PC-3 (cell line): ENCODE measurements at regions not wholly inside any gene's neighbourhood (a gene's known extent, or its start where the extent isn't known, plus 50 kb on each side); places are given as distances from the start of the nearest gene placed in this dataset.

Source experiments
- ATAC-seq: fragments of 200-7000 bp; cut with Tn5 transposase; 2 replicates; pipeline ENCODE4 v1.9.1; 2020; ENCODE audit warnings: mild to moderate bottlenecking, moderate library complexity
- BruUV-seq: library from RNA; stranded (reverse); fragments of 400-500 nt; replicated peaks from 2 replicates; lab custom pipeline; 2021; lab: Mats Ljungman, UMichigan
- CTCF ChIA-PET: fragments of 300-600 bp; sonication (Branson Sonifier 250); formaldehyde crosslinking; loops from one replicate; lab custom pipeline; 2022; ENCODE audit warnings: antibody characterized with exemption; lab: Charles Lee
- POLR2A ChIA-PET: fragments of 300-600 bp; sonication (Branson Sonifier 250); formaldehyde crosslinking; loops from one replicate; lab custom pipeline; 2022; ENCODE audit warnings: antibody characterized with exemption; ENCODE audit not compliant: unreplicated experiment; lab: Charles Lee
- DNase-seq: peaks from one replicate; pipeline ENCODE4 v3.0.0-alpha.2; 2015
- H2AFZ ChIP-seq: fragments of 300-600 bp; sonication (generic); 2 replicates; pipeline ENCODE4 v1.6.0; 2016; ENCODE audit warnings: antibody characterized with exemption, low read length
- H3F3A ChIP-seq: fragments of 300-600 bp; sonication (generic); one replicate; pipeline ENCODE4 v1.6.0; 2017; ENCODE audit warnings: antibody characterized with exemption, low read length, control low read depth, mild to moderate bottlenecking; ENCODE audit not compliant: unreplicated experiment
- H3K27ac ChIP-seq: fragments of 300-600 bp; sonication (generic); 2 replicates; pipeline ENCODE4 v1.5.1; 2016; ENCODE audit warnings: mild to moderate bottlenecking, low read length
- H3K27me3 ChIP-seq: fragments of 300-600 bp; sonication (generic); 2 replicates; pipeline ENCODE4 v1.6.1; 2016; ENCODE audit warnings: low read length, mixed read lengths
- H3K36me3 ChIP-seq: fragments of 300-600 bp; sonication (generic); 2 replicates; pipeline ENCODE4 v1.6.1; 2016; ENCODE audit warnings: low read depth, mixed run types, low read length, mixed read lengths
- H3K4me1 ChIP-seq: fragments of 300-600 bp; sonication (generic); 2 replicates; pipeline ENCODE4 v1.5.1; 2016; ENCODE audit warnings: low read length; ENCODE audit not compliant: insufficient read depth
- H3K4me2 ChIP-seq: fragments of 300-600 bp; sonication (generic); 2 replicates; pipeline ENCODE4 v1.6.0; 2016; ENCODE audit warnings: low read length
- H3K4me3 ChIP-seq: fragments of 300-600 bp; sonication (generic); 2 replicates; pipeline ENCODE4 v1.5.1; 2016; ENCODE audit warnings: mild to moderate bottlenecking, low read length, mixed read lengths
- H3K79me2 ChIP-seq: fragments of 300-600 bp; sonication (generic); 2 replicates; pipeline ENCODE4 v1.6.1; 2017; ENCODE audit warnings: low read length, mixed read lengths
- H3K9ac ChIP-seq: fragments of 300-600 bp; sonication (generic); 2 replicates; pipeline ENCODE4 v1.6.0; 2016; ENCODE audit warnings: mild to moderate bottlenecking, low read length
- H3K9me2 ChIP-seq: fragments of 300-600 bp; sonication (generic); replicated peaks from 2 replicates; pipeline ENCODE4 v1.6.1; 2016; ENCODE audit warnings: mixed run types, low read length, mixed read lengths
- H3K9me3 ChIP-seq: fragments of 300-600 bp; sonication (generic); 2 replicates; pipeline ENCODE4 v1.6.1; 2016; ENCODE audit warnings: low read length, mixed read lengths
- H4K20me1 ChIP-seq: fragments of 300-600 bp; sonication (generic); 2 replicates; pipeline ENCODE4 v1.6.1; 2016; ENCODE audit warnings: low read length, mixed read lengths
- EZH2 ChIP-seq: fragments of 300-600 bp; sonication (generic); IDR thresholded peaks from one replicate; pipeline ENCODE4 v1.6.1; 2017; ENCODE audit warnings: antibody characterized with exemption, mild to moderate bottlenecking, low read length; ENCODE audit not compliant: unreplicated experiment
- EZH2phosphoT487 ChIP-seq: fragments of 300-600 bp; sonication (generic); IDR thresholded peaks from 2 replicates; pipeline ENCODE4 v1.6.1; 2018; ENCODE audit warnings: mild to moderate bottlenecking, antibody characterized with exemption, low read length, borderline replicate concordance
- intact Hi-C: fragments of 100-400 bp; cut with micrococcal nuclease; formaldehyde crosslinking; loops from 2 replicates; pipeline ENCODE4 v1.9.0; 2023
- TF ChIP-seq, protein P1 (sequence below): fragments of 300-600 bp; sonication (generic); conservative IDR thresholded peaks from 2 replicates; pipeline ENCODE4 v1.5.1; 2017; ENCODE audit warnings: antibody characterized with exemption, low read depth, mild to moderate bottlenecking, low read length

DNA sequence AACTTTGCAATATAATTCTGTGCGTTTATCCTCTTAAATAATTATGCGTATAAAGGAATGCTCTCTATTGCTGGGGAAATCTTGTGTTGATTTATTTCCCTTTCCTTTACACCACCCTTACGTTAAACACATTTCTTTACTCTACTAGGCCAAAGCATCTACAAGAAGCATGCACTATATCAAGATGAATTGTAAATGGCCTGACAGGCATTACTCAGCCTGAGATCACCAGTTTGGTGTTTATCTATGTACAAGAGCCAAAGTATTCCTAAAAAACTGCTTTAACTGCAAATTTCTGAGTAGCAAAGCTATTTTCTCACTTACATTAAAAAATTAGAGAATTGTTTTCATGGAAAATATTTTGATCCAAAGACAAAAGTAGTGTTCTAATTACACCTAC lies 114.8 kb downstream of the TYW3 start:
- Histone ChIP-seq H3K4me2 (no peak overlapping the region), H2AFZ (no peak overlapping the region), H4K20me1 (no peaks in the 10 kb centered on the region), H3K27me3 (peaks cover under 1% of the 10 kb centered on the region; the same call in 1 of the 2 replicates), H3F3A (no peaks in the 10 kb centered on the region), H3K9me3 (no peaks in the 10 kb centered on the region), H3K9me2 (no peaks in the 10 kb centered on the region), H3K36me3 (no peaks in the 10 kb centered on the region), H3K9ac (no peak overlapping the region), H3K4me1 (no peaks in the 10 kb centered on the region), H3K79me2 (no peaks in the 10 kb centered on the region), H3K27ac (no peak overlapping the region), H3K4me3 (no peak overlapping the region)
- CTCF ChIA-PET = no interaction called here
- intact Hi-C loops = no loop called here
- ATAC-seq (no peak), DNase-seq (peak; percentile 39)
- TF ChIP-seq EZH2phosphoT487 = no peak
- TF ChIP-seq EZH2 = no peak
- TF ChIP-seq, protein P1, sequence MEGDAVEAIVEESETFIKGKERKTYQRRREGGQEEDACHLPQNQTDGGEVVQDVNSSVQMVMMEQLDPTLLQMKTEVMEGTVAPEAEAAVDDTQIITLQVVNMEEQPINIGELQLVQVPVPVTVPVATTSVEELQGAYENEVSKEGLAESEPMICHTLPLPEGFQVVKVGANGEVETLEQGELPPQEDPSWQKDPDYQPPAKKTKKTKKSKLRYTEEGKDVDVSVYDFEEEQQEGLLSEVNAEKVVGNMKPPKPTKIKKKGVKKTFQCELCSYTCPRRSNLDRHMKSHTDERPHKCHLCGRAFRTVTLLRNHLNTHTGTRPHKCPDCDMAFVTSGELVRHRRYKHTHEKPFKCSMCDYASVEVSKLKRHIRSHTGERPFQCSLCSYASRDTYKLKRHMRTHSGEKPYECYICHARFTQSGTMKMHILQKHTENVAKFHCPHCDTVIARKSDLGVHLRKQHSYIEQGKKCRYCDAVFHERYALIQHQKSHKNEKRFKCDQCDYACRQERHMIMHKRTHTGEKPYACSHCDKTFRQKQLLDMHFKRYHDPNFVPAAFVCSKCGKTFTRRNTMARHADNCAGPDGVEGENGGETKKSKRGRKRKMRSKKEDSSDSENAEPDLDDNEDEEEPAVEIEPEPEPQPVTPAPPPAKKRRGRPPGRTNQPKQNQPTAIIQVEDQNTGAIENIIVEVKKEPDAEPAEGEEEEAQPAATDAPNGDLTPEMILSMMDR = no peak
- POLR2A ChIA-PET = no interaction called here
- no TSS peak for BruUV-seq

DNA sequence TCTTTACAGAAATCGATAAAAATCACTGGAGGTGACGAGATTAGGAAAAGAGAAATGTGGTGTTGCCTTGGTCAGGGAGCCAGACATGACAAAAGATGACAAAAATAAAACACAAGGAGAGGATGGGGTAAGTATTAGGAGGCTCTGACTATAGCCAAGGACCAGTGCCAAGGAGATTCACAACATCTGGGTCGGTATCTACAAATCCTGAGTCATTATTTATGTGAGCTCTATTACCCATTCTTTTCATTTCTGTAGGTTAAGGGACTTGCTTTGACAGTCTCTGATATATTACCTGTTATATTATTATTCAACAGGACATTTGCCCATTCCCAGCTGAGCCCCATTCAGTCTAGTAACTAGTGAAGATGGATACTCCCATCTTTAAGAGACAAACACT lies 120.8 kb downstream of the TYW3 start:
- TF ChIP-seq EZH2phosphoT487 (no peak), EZH2 (no peak)
- TF ChIP-seq, protein P1 = no peak
- H3K4me1 ChIP-seq = no peaks in the 10 kb centered on the region
- H3K79me2 ChIP-seq = no peaks in the 10 kb centered on the region
- BruUV-seq = no TSS peak
- H3K27ac ChIP-seq = no peak overlapping the region
- H3K36me3 ChIP-seq = no peaks in the 10 kb centered on the region
- no peaks in the 10 kb centered on the region for H3K9me3 ChIP-seq
- H3K4me2 ChIP-seq = no peak overlapping the region
- H3F3A ChIP-seq = no peaks in the 10 kb centered on the region
- H2AFZ ChIP-seq = no peak overlapping the region
- no peaks in the 10 kb centered on the region for H4K20me1 ChIP-seq
- H3K27me3 ChIP-seq = no peaks in the 10 kb centered on the region
- no peak for ATAC-seq
- no peak overlapping the region for H3K9ac ChIP-seq
- intact Hi-C loops = no loop called here
- ChIA-PET POLR2A (no interaction called here), CTCF (no interaction called here)
- no peaks in the 10 kb centered on the region for H3K9me2 ChIP-seq
- no peak overlapping the region for H3K4me3 ChIP-seq
- DNase-seq = no peak

DNA sequence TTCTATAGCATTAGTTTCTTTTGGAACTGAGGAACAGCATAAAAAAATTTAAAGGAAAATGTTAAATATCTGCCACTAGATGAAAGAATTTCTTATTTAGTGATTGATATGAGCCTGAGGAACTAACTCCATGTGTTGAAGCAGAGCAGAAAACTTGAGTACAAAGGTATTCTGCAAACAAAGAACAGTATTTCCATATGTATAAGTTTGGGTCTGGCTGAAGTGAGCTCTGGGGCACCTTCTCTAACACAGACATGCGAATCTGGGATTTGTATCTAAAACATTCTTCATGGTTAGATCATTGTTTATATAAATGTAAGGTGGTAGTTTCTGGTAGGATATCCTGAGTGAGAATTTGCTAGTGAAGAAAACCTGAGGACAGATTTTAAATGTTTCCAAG lies 123.2 kb downstream of the TYW3 start:
- DNase-seq = no peak
- no peaks in the 10 kb centered on the region for H3K79me2 ChIP-seq
- H3K9ac ChIP-seq = no peak overlapping the region
- ChIA-PET CTCF (no interaction called here), POLR2A (no interaction called here)
- H3K27ac ChIP-seq = no peak overlapping the region
- H3K4me1 ChIP-seq = no peaks in the 10 kb centered on the region
- H3K4me2 ChIP-seq = no peak overlapping the region
- H3K9me2 ChIP-seq = no peaks in the 10 kb centered on the region
- no TSS peak for BruUV-seq
- no peaks in the 10 kb centered on the region for H4K20me1 ChIP-seq
- no peak for ATAC-seq
- no peak overlapping the region for H2AFZ ChIP-seq
- intact Hi-C loops = no loop called here
- no peaks in the 10 kb centered on the region for H3F3A ChIP-seq
- TF ChIP-seq EZH2 = no peak
- TF ChIP-seq, protein P1 = no peak
- no peaks in the 10 kb centered on the region for H3K36me3 ChIP-seq
- no peak overlapping the region for H3K4me3 ChIP-seq
- no peaks in the 10 kb centered on the region for H3K27me3 ChIP-seq
- H3K9me3 ChIP-seq = no peaks in the 10 kb centered on the region
